ENCODE measurements at regions not wholly inside any gene's neighbourhood (a gene's known extent, or its start where the extent isn't known, plus 50 kb on each side); places are given as distances from the start of the nearest gene placed in this dataset.
"Not testable (repeated sequence)": the region's sequence is repeated elsewhere in the genome, so short reads cannot be mapped to it uniquely, and the experiment has no call there.

DNA sequence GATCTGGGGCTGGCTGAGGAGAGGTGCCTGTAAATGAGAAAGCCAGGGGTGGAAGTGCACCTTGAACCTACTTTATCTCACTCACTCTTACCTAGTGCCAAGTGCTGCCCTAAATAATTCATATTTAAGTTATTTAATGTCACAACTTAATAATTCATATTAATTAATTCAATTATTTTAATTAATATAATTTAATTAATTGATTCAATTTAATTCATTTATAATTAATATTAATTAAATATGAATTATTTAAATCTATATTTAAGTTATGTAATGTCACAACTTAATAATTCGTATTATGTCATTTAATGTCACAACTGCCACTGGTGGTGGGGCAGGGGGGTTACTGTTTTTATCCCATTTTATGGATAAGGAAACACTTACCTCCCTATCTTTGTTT lies 361.6 kb upstream of the RUNX1 start:
- no peak for DNase-seq

DNA sequence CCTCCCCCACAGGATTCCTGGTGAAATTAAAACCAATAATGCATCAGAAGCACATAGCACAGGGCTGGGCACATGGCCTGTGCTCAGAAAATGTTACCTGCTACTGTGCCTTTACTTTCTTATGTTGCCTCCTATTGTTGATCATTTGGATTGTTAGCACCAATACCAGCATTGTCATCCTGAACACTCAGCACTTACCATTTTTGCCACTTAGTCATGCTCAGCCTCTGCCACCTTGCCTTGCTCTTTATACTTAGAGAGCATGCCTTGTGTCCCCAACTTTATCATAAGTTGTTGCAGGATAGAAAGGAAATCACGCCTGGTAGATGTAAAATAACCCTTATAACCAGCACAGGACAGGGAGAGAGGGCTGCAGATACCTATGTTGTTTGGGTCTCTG lies 361.0 kb upstream of the RUNX1 start:
- no peak for DNase-seq

DNA sequence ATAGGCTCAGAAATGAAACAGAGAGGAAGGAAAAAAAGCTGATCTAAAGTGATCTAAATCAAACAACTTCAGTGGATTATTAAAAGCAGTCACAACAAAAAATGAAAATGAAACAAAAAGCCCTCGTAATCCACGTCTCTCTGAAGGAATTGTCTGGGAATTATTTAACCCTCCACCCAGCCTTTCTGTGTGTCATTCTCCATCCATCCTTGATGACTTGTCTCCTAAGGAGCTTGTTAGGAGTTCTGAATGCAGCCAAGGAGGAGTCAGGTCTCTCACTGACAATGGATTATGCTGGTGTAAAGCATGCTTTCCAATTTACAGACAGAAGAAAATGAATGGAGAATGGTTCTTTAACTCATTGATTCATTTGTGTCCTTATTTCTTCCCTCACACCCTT lies 359.3 kb upstream of the RUNX1 start:
- DNase-seq: no peak

GRCh38 chr21:35406635-35407034 lies 357.5 kb upstream of the RUNX1 start:
- no peak for DNase-seq

DNA sequence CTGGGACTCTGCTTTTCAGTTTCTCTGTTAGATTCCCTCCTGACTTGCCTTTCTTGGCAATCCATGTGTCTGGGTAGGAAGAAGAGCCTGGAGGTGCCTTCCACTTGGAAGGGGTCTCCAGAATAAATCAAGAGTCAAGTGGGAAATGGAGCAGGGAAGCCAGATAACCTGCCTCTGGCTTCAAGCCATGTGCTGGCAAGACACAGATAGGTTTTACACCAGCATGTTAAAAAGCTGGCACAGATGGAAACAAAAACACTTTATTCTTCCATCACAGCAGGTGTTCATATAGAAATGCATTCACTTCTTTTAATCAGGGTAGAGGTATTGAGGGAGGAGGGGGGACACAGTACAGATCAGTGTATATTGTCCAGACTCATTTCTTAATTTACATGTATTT lies 356.9 kb upstream of the RUNX1 start:
- DNase-seq: no peak

DNA sequence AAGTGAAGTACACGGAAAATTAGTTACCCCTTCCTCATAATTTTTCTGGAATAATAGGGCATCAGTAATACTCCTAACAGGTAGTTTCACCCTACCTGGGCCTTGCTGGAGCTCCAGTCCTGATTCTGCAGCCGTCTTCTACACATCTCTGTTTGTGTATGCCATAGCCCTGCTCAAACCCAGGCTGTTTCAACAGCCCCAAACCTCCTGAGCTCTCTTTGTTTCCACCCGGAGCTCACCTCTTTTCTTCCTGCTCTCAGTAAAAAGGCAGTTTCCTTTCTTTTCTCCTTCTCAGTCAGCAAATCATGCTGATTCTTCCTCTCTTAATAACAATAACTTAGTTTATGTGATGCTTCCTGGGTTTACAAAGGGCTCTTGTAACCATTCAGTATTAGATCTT lies 355.1 kb upstream of the RUNX1 start:
- DNase-seq: no peak

DNA sequence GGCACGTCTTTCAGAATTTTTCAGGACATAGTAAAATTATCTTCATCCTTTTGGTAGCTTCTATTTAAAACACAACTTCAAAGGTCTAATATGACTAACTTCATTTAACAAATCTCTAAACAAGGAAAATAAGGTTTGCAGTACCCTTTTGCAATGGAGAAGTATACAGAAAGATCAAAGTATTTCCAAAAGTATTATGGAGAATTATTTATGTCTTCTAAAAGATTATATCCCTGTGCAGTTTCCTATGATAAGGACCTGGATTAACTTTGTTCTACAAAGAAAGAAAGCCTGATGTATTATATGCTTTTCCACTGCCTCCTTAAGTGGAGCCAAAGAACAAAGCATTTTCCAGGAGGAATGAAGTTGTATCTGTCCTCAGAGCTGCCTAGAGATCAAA lies 353.0 kb upstream of the RUNX1 start:
- no peak for DNase-seq

DNA sequence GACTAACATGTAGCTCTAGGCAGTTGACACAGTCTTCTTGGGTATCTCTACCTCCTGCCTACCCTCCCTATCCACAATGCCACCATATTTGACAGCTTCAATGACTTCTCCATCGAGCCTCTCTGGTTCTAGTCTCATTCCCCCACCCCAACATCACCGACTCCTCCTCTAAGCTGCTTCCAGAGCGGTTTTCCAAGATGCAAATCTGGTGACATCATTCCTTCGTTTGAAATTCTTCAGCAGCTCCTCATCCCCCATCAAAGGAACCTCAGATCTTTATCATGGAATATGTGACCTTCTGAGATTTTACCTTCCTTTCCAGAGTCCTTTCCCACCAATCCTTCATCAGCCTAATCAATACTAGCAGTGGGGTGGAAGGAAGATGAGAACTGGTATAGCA lies 352.4 kb upstream of the RUNX1 start:
- DNase-seq: no peak

GRCh38 chr21:35400233-35400939 lies 351.3 kb upstream of the RUNX1 start:
- DNase-seq: no peak

DNA sequence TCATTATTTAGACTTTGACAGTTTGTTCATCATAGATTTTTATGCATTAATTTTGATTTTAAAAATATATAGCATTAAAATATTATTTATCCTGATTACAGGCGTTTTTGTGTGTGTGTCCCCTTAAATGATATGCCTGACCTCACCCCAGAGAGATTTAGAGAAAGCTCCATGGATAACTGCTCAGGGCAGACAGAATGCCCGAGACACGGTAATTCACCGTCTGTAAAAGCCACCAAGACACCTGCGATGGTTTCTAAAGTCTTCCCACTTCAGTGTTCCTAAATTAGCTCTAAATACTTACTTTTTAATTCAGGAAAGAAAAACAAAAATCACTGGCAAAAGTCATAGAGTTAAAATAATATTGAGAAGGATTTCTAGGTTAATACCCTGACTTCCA lies 350.6 kb upstream of the RUNX1 start:
- DNase-seq: no peak

DNA sequence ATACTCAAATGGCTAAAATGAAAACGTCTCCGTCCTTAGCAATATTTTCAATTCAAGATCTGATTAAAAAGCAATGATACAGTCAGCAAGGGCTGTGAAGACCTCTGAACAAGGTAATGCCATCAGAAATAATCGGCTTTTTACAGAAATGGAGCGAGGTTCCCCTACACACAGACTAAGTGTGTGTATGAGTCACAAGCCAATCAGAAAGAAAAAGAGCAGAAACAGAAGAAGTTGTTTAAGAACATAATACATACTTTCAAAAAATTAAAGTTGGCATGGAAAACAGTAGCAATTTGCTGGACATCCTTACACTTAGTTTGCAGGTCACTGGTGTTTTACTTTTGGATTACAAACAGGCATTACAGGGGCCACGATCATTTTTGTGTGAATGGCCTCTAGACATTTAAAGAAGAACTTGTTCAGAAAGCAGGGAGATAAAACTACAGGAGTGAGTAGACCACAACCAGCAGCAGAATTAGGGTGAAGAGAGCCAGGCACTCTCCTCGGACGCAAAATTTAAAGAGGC lies 350.0 kb upstream of the RUNX1 start:
- DNase-seq: no peak

DNA sequence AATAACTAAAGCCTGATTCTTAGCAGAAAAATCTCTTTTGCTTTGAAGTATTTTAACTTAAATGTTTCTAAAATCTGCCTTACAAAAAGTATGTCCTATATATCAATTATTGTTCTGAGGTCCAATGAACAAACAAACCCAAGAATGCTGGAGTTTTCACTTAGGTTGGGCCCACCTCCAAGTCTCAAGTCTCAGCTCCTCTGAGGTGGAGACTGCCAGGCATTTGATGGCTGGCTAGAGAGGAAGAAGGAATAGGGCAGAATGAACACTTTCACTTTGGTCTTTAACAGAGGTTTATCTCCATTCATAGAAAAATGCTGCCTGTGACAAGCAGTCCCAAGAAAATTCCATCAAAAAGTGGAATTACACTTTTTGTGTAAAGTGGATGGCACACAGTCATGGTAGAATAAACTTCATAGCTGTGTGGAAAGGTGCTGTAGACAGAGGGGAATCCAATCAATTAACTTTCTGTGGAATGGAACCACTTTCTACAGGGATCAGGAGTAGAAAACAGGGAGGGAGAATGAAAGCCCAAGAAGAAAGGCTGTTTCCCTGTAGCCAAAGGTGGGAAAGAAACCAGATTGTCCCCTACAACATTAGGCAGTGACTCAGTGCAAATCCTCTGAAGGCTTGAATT lies 349.4 kb upstream of the RUNX1 start:
- DNase-seq: no peak

- no peak for DNase-seq
Observed at GRCh38 chr21:35397781-35398180, 348.7 kb upstream of the RUNX1 start.

DNA sequence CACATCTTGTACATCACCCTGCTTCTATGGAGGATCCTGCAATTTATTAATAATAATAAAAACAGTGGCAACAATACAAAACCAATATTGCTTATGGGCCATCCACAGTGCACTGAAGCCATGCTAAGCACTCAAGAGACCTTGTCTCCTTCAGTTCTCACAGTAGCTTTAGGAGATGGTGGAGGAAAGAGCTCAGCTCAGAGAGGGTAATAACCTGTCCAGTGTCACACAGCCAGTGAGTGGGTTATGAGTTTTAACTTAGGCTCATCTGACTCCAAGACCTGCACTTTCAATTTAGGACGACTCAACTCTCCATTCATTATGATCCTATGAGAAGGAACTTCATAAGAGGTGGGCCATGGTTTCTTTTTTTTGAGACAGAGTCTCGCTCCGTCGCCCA lies 347.6 kb upstream of the RUNX1 start:
- DNase-seq: no peak

- no peak for DNase-seq
Observed at GRCh38 chr21:35395728-35396127, 346.6 kb upstream of the RUNX1 start.

GRCh38 chr21:35394634-35395369 lies 345.7 kb upstream of the RUNX1 start:
- DNase-seq: no peak

- DNase-seq: no peak
Observed at GRCh38 chr21:35394049-35394448, 344.9 kb upstream of the RUNX1 start.

GRCh38 chr21:35390013-35390776 lies 341.1 kb upstream of the RUNX1 start:
- no peak for DNase-seq

DNA sequence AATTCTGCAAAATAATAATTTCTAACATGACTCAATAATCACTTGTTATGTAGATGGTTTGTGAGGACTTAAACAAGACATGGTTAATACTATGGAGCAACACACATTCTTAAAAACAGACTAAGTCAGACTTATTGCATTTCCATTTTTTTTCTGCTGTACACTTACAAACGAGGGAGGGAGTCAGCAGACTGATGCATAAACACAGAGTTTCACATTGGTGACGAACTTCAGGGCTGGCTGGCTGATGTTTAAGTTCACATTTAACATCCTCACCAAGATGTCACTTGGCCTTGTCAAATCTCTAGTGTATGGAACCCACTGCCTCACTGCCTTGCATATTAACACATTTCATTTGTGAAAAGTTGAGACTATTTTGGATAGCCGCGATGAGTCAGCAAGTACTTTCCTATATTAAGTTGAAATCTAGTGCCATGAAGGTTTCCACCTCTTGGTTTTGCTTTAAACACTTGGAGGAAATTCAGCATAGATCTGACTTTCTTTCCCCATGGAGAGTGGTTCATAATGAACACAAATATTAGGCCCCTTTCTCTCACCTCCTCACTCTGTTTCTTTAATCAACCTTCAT lies 337.5 kb upstream of the RUNX1 start:
- DNase-seq: no peak

DNA sequence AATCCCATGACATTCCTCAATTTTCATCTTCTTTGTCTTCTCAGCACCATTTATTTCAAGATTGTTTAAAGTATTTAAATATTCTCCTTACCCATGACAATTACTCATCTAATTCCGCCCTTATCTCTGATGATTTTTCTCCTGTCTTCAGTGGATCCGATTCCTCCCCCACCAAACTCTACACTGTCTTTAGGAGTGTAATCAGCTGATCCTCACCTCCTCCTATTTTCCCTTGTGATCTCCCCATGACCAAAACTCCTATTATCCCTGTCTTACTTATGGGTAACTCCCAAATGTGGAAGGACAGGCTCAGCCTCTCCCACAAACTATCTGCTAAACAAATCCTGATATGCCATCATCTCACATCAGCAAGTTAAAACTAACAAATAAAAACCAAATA lies 335.3 kb upstream of the RUNX1 start:
- no peak for DNase-seq

DNA sequence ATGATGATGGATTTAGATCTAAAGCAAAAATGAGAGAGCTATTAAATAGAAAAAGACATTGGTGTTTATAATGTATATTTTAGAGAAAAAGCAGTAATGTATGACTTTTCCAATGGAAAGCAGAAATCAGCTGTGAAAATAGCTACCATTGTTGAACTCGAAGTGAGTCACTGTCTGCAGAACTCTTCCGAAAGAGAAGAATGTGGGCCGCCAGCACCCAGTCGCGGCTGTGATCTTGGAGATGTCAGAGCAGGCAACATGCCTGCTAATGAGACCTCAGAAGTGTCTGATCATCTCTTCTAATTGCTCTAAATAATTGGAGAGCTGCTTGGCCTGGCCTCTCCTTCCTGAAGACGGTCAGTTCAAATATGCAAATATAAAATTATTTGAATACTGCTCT lies 333.6 kb upstream of the RUNX1 start:
- DNase-seq: no peak

- no peak for DNase-seq
Observed at GRCh38 chr21:35381743-35382310, 332.7 kb upstream of the RUNX1 start.

GRCh38 chr21:35380304-35380703 lies 331.2 kb upstream of the RUNX1 start:
- DNase-seq: not testable (repeated sequence)

Data from stimulated activated CD4-positive, alpha-beta T cell treated with anti-CD3 and anti-CD28 coated beads, Interleukin-12 subunit alpha, Interleukin-12 subunit beta, amount 100 ng/mL, for 4 hours (primary cell).